HuH-7 (cell line): ENCODE measurements at regions not wholly inside any gene's neighbourhood (a gene's known extent, or its start where the extent isn't known, plus 50 kb on each side); places are given as distances from the start of the nearest gene placed in this dataset.
"Not testable (repeated sequence)": the region's sequence is repeated elsewhere in the genome, so short reads cannot be mapped to it uniquely, and the experiment has no call there.

Experiments used
- DNase-seq: peaks from one replicate; pipeline ENCODE4 v3.0.0; 2011; ENCODE audit warnings: low spot score

DNA sequence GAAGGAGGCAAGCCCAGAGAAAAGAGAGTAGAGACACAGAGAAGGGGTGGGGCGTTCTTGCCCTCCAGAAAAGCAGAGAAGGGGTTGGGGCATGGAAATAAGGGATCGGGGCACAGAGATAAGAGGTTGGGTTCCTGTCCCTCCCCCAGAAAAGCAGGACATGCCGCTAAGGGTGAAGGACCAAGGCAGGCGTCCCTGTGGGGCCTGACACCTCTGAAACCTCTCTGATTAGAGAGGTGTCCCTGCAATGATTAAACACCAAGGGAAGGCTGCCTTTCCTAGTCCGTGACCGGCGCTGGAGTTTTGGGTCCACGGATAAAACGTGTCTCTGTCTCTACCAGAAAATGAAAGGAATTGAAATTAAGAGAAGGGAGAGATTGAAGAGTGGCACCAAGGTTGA, 914.0 kb upstream of the CRIM1 start:
- not testable (repeated sequence) for DNase-seq

DNA sequence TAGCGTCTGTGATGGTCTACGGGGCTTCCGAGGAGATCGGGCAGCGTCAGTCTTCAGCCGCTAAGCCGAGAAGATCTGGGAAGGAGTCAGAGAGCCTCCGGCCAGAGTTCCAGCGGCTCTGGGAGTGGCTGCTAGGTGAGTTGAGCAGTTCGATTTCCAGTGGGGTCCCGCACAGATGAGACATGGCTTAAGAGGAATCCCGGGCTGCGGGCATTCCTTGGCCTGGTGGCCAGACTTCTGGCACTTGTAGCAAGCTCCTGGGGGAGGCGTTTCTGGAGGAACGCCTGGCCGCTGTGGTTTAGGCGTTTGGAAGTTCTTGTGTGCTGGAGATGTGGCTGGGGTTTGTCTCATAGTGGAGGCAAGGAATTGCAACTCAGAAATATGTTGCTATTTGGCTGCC, 915.3 kb upstream of the CRIM1 start:
- not testable (repeated sequence) for DNase-seq

DNA sequence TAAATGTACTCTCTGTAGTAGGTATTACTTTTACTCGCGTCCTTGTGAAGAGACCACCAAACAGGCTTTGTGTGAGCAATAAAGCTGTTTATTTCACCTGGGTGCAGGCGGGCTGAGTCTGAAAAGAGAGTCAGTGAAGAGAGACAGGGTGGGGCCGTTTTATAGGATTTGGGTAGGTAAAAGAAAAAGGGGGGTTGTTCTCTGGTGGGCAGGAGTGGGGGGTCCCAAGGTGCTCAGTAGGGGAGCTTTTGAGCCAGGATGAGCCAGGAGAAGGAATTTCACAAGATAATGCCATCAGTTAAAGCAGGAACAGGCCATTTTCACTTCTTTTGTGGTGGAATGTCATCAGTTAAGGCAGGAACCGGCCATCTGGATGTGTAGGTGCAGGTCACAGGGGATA, 918.7 kb upstream of the CRIM1 start:
- not testable (repeated sequence) for DNase-seq

- peak; percentile 3 for DNase-seq
Observed at GRCh38 chr2:35428548-35428947, 927.0 kb upstream of the CRIM1 start.

DNA sequence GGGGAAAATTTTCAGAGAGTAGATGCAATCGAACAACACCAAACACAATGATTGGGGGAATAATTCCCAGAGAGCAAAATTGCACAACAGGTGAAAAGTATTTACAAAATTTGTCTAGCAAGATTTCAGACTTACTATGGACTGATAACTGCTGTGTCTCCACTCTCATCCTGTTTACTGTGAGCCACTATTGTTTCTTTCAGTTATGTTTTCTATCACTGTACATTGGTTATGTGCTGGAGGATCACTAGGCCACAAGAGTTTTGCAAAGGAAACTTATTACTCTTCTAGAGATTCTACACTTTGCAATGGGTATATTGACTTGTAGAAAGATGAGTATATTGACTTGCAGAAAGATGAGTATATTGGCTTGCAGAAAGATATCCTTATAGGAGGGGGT, 934.1 kb upstream of the CRIM1 start:
- no peak for DNase-seq

- no peak for DNase-seq
Observed at GRCh38 chr2:35417293-35417692, 938.3 kb upstream of the CRIM1 start.

DNA sequence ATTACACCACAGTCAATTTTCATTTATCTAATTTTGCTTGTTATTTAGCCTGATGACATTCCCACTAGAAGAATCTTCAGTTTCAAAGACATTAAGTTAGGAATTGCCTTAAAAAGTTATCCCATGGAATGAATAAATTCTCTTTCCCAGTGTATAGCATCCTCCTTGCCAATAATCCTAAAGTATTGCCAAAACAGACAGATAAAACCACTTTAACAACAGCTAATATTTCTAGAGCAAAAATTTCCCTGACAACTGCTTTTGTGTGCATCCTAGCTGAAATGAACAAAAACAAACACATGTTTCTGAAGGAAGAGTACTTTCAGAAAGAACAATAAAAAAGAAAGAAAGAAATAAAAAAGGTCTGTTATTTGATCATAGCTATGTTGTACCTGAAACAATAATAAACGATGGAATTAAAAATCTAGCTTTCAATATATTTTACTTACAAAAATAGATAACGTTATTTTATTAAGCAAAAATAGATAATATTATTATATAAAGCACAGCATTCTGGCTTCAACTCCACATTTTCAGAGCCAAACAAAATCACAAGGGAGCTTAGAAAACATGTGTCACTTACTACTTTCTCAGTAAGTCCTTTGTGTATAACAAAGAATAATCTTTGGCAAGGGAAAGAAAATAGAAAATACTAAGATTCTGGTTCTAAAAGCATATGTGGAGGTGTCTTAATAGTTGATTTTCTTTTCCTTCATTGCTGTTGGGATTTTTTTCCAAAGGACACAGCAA, 939.0 kb upstream of the CRIM1 start:
- no peak for DNase-seq

- no peak for DNase-seq
Observed at GRCh38 chr2:35415942-35416341, 939.6 kb upstream of the CRIM1 start.

- no peak for DNase-seq
Observed at GRCh38 chr2:35415282-35415681, 940.3 kb upstream of the CRIM1 start.

DNA sequence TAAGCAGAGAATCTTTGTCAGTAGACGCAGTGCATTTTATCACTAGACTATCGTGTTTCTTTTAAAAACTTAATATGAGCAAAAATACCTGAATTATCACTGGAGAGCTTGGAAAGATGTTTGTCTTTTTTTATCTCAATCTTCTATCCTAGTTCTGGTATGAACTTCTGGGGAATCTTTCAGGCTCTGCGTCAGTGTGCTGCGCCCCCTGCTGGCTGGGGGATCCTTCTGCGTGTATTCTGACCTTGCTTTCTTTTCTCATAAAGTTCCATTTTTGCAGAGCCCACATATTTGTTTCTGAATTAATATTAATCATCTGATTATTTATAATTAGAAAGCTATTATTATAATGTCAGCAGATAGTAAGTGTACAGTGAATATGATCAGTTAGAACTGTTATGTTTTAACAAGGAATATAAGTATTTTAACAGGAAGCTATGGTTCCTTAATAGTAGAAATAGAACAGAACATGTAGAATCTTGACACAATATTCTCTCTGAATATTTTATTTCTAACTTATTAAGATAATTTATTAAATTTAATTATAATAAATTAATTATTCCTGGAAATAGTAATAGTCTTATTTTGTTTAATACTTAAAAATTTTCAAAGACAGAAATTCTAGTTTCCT, 945.0 kb upstream of the CRIM1 start:
- DNase-seq = peak; percentile 8

- DNase-seq = no peak
Observed at GRCh38 chr2:35409762-35410161, 945.8 kb upstream of the CRIM1 start.

DNA sequence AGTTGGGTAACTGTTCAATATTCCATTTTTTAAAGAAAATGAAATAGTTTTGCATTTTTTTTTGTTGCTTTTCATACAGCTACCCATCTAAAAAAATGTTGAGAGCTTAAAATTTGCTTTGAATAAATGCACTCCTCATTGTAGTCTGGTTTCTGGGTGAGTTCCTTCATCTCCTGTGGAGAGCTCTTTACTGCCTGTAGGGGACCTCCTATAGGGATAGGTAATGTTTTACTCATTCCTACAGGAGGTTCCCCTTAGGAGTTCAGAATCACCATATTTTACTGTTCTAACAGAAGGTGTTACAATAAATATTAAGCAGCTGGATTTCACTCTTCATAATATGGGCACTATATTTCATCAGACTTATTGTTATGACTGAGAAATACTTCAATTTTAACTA, 947.3 kb upstream of the CRIM1 start:
- DNase-seq = no peak

DNA sequence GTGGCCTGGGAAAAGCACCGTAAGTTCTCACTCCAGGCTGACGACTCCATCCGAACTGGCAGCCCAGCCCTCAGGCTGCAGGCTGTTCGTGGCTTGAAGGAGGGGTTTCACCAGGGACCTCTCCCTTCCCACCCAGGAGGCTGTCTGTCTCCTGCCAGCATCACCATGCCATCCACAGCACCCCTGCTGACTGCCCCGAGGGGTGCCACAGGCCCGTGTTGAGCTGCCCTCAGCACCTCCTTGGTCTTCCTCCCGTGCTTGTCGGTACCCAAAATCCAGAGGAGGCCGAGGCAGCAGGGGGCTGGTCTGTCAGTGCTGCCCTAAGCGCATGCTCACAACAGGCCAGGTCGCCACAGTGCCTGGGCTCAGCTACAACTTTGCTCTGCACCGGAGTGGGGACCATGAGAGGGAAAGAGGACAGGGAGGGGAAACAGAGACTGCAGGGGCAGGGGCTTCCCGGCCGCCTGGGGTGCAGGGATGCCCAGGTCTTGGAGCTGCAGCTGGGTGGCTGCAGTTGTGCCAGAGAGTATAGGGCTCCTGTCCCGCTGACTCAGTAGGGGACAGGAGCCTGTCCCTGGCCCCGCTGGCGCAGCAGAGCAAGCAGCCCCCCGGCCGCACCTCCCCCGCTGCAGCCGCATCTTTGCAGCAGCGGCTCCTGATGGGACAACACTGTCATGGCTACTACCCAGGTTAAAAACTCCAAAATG, 963.7 kb upstream of the CRIM1 start:
- DNase-seq = no peak

- no peak for DNase-seq
Observed at GRCh38 chr2:35378791-35379190, 976.8 kb upstream of the CRIM1 start.

GRCh38 chr2:35374845-35375244, 980.7 kb upstream of the CRIM1 start:
- DNase-seq = no peak

DNA sequence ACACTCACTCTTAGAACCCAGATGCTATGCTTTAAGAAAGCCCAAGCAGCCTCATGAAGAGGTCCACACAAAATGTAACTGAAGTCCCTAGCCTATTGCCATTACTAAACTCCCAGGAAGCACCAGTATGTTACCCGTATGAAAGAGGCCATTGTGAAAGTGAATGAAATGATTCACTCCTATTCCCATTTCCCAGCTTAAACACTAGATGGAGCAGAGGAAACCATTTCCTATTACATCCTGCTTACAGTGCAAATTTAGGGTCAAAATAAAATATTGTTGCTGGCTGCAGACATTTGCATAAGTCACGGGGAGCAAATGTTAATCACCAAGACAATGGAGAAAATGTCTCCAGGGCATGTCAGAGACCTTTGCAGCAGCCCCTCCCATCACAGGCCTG, 989.7 kb upstream of the CRIM1 start:
- no peak for DNase-seq

GRCh38 chr2:35356332-35356731, 999.2 kb upstream of the CRIM1 start:
- DNase-seq = no peak

DNA sequence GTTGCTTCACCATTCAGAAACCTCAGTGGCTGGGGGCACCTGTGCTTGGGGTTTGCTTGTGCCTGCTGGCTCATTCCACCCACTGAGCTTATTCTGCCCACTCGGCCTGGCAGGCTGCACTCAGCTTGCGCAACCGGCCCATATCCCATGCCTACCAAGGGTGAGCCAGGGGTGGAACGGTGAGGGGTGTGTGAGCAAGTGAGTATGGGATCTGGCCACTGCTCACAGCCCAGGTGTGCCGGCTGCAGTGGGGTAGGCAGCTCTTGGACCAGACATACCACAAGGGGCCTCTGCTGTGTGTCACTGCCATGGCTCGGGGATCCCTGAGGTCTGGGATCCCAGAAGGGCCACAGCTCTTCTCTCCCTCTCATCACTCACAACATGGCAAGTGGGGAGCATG, 1000.5 kb upstream of the CRIM1 start:
- no peak for DNase-seq

DNA sequence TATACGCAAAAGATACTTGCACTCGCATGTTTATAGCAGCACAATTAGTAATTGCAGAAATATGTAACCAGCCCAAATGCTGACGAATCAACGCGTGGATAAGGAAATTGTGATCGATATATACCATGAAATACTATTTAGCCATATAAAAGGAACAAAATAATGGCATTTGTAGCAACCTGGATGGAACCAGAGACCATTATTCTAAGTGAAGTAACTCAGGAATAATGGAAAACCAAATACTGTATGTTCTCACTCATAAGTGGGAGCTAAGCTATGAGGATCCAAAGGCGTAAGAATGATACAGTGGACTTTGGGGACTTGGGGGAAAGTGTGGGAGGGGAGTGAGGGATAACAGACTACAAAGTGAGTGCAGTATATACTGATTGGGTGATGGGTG, 1008.0 kb upstream of the CRIM1 start:
- DNase-seq = no peak

DNA sequence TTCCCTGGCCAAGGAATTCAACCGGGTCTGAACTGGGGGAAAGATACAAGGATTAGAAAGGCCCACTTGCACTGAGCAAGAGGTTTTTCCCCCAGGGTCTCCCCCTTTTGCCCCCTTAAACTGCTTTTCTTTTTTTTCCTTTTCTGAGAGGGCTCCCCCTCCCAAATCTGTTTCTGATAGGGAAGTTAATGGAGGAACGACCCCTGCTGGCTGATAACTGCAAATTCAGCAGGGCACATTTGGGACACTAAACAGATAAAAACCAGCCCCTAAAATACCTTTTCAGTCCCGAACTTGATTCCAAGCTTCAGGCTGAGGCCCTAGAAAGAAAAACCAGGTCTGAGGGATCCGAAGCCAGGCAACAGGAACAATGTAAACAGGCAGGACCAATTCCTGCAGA, 1012.4 kb upstream of the CRIM1 start:
- DNase-seq = no peak

DNA sequence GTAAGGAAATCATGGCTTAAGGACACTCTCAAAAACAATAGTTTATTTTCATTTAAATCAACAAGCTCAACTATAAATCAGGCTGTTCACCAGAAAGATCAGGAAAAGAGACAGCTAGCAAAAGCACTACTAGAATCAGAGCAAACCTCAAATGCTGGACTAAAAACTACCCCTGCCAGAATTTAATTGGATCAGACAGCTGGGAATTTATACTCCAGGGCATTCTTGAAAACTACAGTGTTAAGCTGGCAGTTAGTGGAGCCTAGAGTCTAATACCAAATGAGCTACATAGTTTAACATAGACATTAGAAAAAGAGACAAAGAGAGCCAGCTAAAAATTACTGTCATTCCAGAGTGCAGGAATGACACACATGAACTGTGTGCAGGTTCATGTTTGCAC, 1016.4 kb upstream of the CRIM1 start:
- no peak for DNase-seq

- DNase-seq = no peak
Observed at GRCh38 chr2:35337922-35338321, 1017.7 kb upstream of the CRIM1 start.

DNA sequence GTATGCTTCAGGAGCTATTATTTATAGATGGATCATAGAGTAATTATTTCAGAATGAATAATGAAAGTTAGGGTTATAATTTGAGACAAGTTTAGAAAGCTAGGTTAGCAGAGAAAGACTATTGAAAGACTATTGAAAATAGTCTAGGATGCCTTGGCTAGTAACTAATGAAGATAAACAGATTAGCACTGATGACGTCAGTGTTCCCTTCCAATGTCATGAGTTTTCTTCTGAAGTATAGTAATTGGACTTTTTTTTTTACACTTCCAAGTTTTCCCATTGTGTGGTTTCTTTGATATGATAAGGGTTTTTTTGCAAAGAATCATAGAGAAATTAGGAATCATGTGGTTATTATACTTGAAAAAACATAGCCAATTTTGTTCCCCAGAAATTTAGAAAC, 1041.5 kb upstream of the CRIM1 start:
- DNase-seq = no peak
